GM23338 (cell line): ENCODE measurements at regions not wholly inside any gene's neighbourhood (a gene's known extent, or its start where the extent isn't known, plus 50 kb on each side); places are given as distances from the start of the nearest gene placed in this dataset.

ENCODE experiments used
- ATAC-seq: fragments of 200-7000 bp; cut with Tn5 transposase; 3 replicates; pipeline ENCODE4 v1.9.1; 2020
- DNase-seq: peaks from one replicate; pipeline ENCODE4 v3.0.0-alpha.2; 2015; ENCODE audit warnings: low spot score
- H2AFZ ChIP-seq: fragments of 200-600 bp; sonication (generic); 2 replicates; pipeline ENCODE4 v1.8.0; 2016; ENCODE audit warnings: antibody characterized with exemption, mild to moderate bottlenecking, moderate library complexity
- H3F3A ChIP-seq: fragments of 200-600 bp; sonication (generic); replicated peaks from 2 replicates; pipeline ENCODE4 v1.8.0; 2017; ENCODE audit warnings: antibody characterized with exemption, mixed run types, low read depth
- H3K27ac ChIP-seq: fragments of 200-600 bp; sonication (generic); 2 replicates; pipeline ENCODE4 v1.6.1; 2016; ENCODE audit warnings: low read depth
- H3K27me3 ChIP-seq: fragments of 200-600 bp; sonication (generic); 2 replicates; pipeline ENCODE4 v1.8.0; 2016; ENCODE audit warnings: mild to moderate bottlenecking, mixed run types, moderate library complexity; ENCODE audit not compliant: insufficient read depth
- H3K36me3 ChIP-seq: fragments of 200-600 bp; sonication (generic); 2 replicates; pipeline ENCODE4 v1.8.0; 2016; ENCODE audit warnings: mild to moderate bottlenecking; ENCODE audit not compliant: insufficient read depth
- H3K4me1 ChIP-seq: fragments of 200-600 bp; sonication (generic); 2 replicates; pipeline ENCODE4 v1.8.0; 2016; ENCODE audit warnings: mild to moderate bottlenecking, moderate library complexity; ENCODE audit not compliant: insufficient read depth
- H3K4me2 ChIP-seq: fragments of 200-600 bp; sonication (generic); 2 replicates; pipeline ENCODE4 v1.7.1; 2017; ENCODE audit warnings: mixed run types
- H3K4me3 ChIP-seq: fragments of 200-600 bp; sonication (generic); 2 replicates; pipeline ENCODE4 v1.6.1; 2016; ENCODE audit warnings: mixed run types
- H3K79me2 ChIP-seq: fragments of 200-600 bp; sonication (generic); replicated peaks from 2 replicates; pipeline ENCODE4 v1.8.0; 2017; ENCODE audit warnings: mild to moderate bottlenecking; ENCODE audit not compliant: insufficient read depth
- H3K9me2 ChIP-seq: fragments of 200-600 bp; sonication (generic); 2 replicates; pipeline ENCODE4 v1.8.0; 2017; ENCODE audit not compliant: insufficient read depth
- H4K20me1 ChIP-seq: fragments of 200-600 bp; sonication (generic); replicated peaks from 2 replicates; pipeline ENCODE4 v1.8.0; 2017; ENCODE audit warnings: mild to moderate bottlenecking; ENCODE audit not compliant: insufficient read depth
- H3K27ac Mint-ChIP-seq: 2 replicates; pipeline ENCODE4 v1.8.0; 2020; ENCODE audit warnings: inconsistent platforms, mild to moderate bottlenecking, moderate library complexity, mixed read lengths
- H3K27me3 Mint-ChIP-seq: 3 replicates; pipeline ENCODE4 v1.8.0; 2022; ENCODE audit warnings: low read depth, mild to moderate bottlenecking, moderate library complexity, mixed read lengths, inconsistent platforms; ENCODE audit not compliant: insufficient read depth, poor library complexity
- H3K36me3 Mint-ChIP-seq: 3 replicates; pipeline ENCODE4 v1.8.0; 2021; ENCODE audit warnings: low read depth, mild to moderate bottlenecking, inconsistent platforms, moderate library complexity, mixed read lengths
- H3K4me1 Mint-ChIP-seq: 3 replicates; pipeline ENCODE4 v1.8.0; 2020; ENCODE audit warnings: mild to moderate bottlenecking, inconsistent platforms, mixed read lengths
- H3K4me3 Mint-ChIP-seq: 3 replicates; pipeline ENCODE4 v1.8.0; 2021; ENCODE audit warnings: moderate library complexity, mild to moderate bottlenecking, inconsistent platforms, mixed read lengths
- H3K9me3 Mint-ChIP-seq: 3 replicates; pipeline ENCODE4 v1.8.0; 2020; ENCODE audit warnings: moderate library complexity, mild to moderate bottlenecking, inconsistent platforms, mixed read lengths
- CREB1 ChIP-seq: fragments of 250-450 bp; sonication (Bioruptor Pico); IDR thresholded peaks from 2 replicates; pipeline ENCODE4 v1.5.0; 2020; ENCODE audit warnings: low read depth, mild to moderate bottlenecking, moderate library complexity
- CTCF ChIP-seq, 2 experiments: fragments of 200-600 bp in 1 of 2; sonication (generic) in 1 of 2; conservative IDR thresholded peaks; 2 replicates each; pipeline versions ENCODE4 v1.5.1 to v1.6.1; 2016 to 2017; ENCODE audit warnings: antibody characterized with exemption in 2 of 2, low read depth in 2 of 2, mild to moderate bottlenecking in 2 of 2, moderate library complexity in 1 of 2
- ETS1 ChIP-seq: IDR thresholded peaks from 2 replicates; pipeline ENCODE4 v1.6.1; 2016; ENCODE audit warnings: antibody characterized with exemption
- EZH2 ChIP-seq: fragments of 200-600 bp; sonication (generic); IDR thresholded peaks from one replicate; pipeline ENCODE4 v1.8.0; 2017; ENCODE audit warnings: antibody characterized with exemption, mild to moderate bottlenecking, low read depth; ENCODE audit not compliant: unreplicated experiment
- EZH2phosphoT487 ChIP-seq: fragments of 200-600 bp; sonication (generic); IDR thresholded peaks from one replicate; pipeline ENCODE4 v1.8.1; 2018; ENCODE audit warnings: antibody characterized with exemption; ENCODE audit not compliant: unreplicated experiment
- JUNB ChIP-seq: IDR thresholded peaks from one replicate; pipeline ENCODE4 v1.6.1; 2016; ENCODE audit warnings: antibody characterized with exemption; ENCODE audit not compliant: unreplicated experiment
- NANOG ChIP-seq: IDR thresholded peaks from 2 replicates; pipeline ENCODE4 v1.6.1; 2016; ENCODE audit warnings: antibody characterized with exemption, borderline replicate concordance
- POLR2AphosphoS5 ChIP-seq: IDR thresholded peaks from 2 replicates; pipeline ENCODE4 v1.6.1; 2016; ENCODE audit warnings: antibody characterized with exemption, low read depth
- REST ChIP-seq: IDR thresholded peaks from one replicate; pipeline ENCODE4 v1.6.1; 2018; ENCODE audit warnings: antibody characterized with exemption; ENCODE audit not compliant: unreplicated experiment
- STAT1 ChIP-seq: IDR thresholded peaks from one replicate; pipeline ENCODE4 v1.6.1; 2016; ENCODE audit warnings: antibody characterized with exemption; ENCODE audit not compliant: unreplicated experiment
- ZNF114 ChIP-seq: fragments of 250-450 bp; sonication (Bioruptor Pico); IDR thresholded peaks from 2 replicates; pipeline ENCODE4 v1.5.0; 2020; ENCODE audit warnings: mild to moderate bottlenecking, moderate library complexity
- ZNF331 ChIP-seq: fragments of 250-450 bp; sonication (Bioruptor Pico); IDR thresholded peaks from 2 replicates; pipeline ENCODE4 v1.5.0; 2020; ENCODE audit warnings: low read depth, mild to moderate bottlenecking, moderate library complexity

DNA sequence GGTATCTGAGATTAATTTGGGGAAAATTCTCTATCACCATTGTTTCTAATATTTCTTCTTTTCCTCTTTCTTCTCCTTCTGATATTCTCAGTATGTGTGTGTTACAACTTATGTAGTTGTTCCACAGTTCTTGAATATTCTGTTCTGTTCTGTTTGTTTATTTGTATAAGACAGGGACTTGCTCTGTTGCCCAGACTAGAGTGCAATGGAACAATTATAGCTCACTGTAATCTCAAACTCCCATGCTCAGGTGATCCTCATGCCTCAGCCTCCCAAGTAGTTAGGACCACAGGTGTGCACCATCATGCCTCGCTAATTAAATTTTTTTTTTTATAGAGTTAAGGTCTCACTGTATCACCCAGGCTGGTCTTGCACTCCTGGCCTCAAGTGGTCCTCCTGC, 145.8 kb upstream of the TUT7 start (continued):
- TF ChIP-seq CTCF (conservative IDR thresholded peaks at IDR 0.05; ENCODE audit: low read depth in 2 of 2) = no peak
- TF ChIP-seq ETS1 = no peak
- no peak for TF ChIP-seq CREB1 (CRISPR knock-in tag)
- no peak for TF ChIP-seq ZNF114
- no peak for TF ChIP-seq STAT1
- TF ChIP-seq EZH2 = no peak
- no peak for TF ChIP-seq POLR2AphosphoS5
- no peak for TF ChIP-seq NANOG

DNA sequence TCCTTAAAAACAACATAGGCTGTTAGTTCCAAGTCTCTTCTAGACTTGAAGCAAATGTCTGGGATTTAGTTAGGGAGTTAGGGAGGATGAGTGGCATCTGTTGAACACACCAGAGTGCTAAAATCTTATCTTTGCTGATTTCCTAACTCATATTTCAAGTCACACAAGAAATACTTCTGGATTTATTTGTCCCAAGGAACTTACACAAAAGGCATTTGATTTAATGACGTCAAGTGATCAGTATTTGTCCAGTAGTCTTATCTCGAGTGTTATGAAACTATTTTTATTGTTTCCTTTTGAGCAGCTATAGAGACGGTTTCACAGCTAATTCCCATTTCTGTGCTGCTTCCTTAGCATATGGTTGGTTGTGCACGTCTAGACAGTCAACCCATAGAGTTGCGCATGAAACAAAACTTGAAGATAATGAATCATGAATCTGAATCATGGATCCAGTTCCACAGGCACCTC, 140.5 kb upstream of the TUT7 start:
- H3K27ac Mint-ChIP-seq = no peak overlapping the region
- H3K27me3 Mint-ChIP-seq = peaks cover 5% of the 10 kb centered on the region
- Histone ChIP-seq H2AFZ (no peak overlapping the region), H3K4me2 (no peak overlapping the region), H3K4me1 (no peaks in the 10 kb centered on the region), H3K36me3 (no peaks in the 10 kb centered on the region), H3K9me2 (no peaks in the 10 kb centered on the region), H3K27ac (no peak overlapping the region), H3F3A (no peaks in the 10 kb centered on the region), H3K79me2 (no peaks in the 10 kb centered on the region), H4K20me1 (no peaks in the 10 kb centered on the region), H3K27me3 (no peaks in the 10 kb centered on the region), H3K4me3 (no peak overlapping the region)
- H3K4me3 Mint-ChIP-seq = no peak overlapping the region
- DNase-seq = no peak
- ATAC-seq = no peak
- no peaks in the 10 kb centered on the region for H3K9me3 Mint-ChIP-seq
- H3K36me3 Mint-ChIP-seq = no peaks in the 10 kb centered on the region
- no peaks in the 10 kb centered on the region for H3K4me1 Mint-ChIP-seq
- TF ChIP-seq CREB1 (CRISPR knock-in tag) (no peak), CTCF (conservative IDR thresholded peaks at IDR 0.05; ENCODE audit: low read depth in 2 of 2) (no peak), JUNB (no peak), EZH2phosphoT487 (no peak), NANOG (no peak), REST (no peak), ZNF331 (no peak)
